Epithelial cell of proximal tubule (primary cell): ENCODE measurements at regions not wholly inside any gene's neighbourhood (a gene's known extent, or its start where the extent isn't known, plus 50 kb on each side); places are given as distances from the start of the nearest gene placed in this dataset.
"Not testable (repeated sequence)": the region's sequence is repeated elsewhere in the genome, so short reads cannot be mapped to it uniquely, and the experiment has no call there.

Experiments used
- DNase-seq: peaks from one replicate; pipeline ENCODE4 v3.0.0-alpha.2; 2011; ENCODE audit warnings: low read depth
- H3K4me3 ChIP-seq: 2 replicates; pipeline ENCODE4 v1.5.1; 2011; ENCODE audit warnings: low read depth, mild to moderate bottlenecking, low read length
- CTCF ChIP-seq: conservative IDR thresholded peaks from 2 replicates; pipeline ENCODE4 v1.5.1; 2012; ENCODE audit warnings: low read depth, mild to moderate bottlenecking, low read length

DNA sequence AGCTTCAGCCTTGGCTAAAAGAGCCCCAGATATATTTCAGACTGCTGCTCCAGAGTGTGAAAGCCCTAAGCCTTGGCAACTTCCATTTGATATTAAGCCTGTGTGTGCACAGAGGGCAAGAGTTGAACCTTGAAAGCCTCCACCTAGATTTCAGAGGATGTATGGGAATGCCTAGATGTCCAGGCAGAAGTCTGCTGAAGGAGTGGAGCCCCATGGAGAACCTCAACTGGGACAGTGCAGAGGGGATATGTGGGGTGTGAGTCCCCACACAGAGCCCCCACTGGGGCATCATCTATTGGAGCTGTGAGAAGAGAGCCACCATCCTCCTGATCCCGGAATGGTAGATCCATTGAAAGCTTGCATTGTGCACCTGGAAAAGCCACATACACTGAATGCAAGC lies 1784.8 kb upstream of the CDH9 start:
- DNase-seq = no peak
- no peak for TF ChIP-seq CTCF
- H3K4me3 ChIP-seq = no peak overlapping the region

DNA sequence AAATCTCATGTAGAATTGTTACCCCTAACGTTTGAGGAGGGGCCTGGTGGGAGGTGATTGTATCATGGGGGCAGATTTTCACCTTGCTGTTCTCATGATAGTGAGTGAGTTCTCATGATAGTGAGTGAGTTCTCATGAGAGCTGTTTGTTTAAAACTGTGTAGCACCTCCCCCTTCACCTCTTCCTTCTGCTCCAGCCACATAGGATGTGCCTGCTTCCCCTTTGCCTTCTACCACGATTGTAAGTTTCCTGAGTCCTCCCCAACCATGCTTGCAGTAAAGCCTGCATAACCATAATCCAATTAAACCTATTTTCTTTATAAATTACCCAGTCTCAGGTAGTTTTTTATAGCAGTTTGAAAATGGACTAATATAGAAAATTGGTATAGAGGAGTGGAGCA lies 1783.7 kb upstream of the CDH9 start:
- DNase-seq = no peak
- no peak for TF ChIP-seq CTCF
- no peak overlapping the region for H3K4me3 ChIP-seq

DNA sequence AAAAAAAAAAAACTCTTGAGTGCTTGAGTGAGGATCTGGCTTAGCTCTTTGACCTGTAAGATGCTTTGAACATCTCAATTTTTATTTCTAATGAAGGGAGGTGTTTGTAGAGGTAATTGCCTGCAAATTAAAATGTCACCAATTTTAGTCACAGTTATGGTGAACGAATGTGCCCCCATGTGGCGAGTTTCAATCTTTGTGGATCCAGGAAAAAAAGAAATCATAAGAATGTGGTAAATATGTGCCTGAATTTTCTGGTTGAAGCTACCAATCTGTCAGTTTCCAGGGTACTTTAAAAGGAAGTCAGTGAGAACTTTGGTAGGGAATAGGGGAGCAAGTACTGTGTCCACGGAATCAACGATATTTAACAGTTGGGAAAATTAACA lies 1772.4 kb upstream of the CDH9 start:
- peak; percentile 10 for TF ChIP-seq CTCF
- no peak for DNase-seq
- no peak overlapping the region for H3K4me3 ChIP-seq

DNA sequence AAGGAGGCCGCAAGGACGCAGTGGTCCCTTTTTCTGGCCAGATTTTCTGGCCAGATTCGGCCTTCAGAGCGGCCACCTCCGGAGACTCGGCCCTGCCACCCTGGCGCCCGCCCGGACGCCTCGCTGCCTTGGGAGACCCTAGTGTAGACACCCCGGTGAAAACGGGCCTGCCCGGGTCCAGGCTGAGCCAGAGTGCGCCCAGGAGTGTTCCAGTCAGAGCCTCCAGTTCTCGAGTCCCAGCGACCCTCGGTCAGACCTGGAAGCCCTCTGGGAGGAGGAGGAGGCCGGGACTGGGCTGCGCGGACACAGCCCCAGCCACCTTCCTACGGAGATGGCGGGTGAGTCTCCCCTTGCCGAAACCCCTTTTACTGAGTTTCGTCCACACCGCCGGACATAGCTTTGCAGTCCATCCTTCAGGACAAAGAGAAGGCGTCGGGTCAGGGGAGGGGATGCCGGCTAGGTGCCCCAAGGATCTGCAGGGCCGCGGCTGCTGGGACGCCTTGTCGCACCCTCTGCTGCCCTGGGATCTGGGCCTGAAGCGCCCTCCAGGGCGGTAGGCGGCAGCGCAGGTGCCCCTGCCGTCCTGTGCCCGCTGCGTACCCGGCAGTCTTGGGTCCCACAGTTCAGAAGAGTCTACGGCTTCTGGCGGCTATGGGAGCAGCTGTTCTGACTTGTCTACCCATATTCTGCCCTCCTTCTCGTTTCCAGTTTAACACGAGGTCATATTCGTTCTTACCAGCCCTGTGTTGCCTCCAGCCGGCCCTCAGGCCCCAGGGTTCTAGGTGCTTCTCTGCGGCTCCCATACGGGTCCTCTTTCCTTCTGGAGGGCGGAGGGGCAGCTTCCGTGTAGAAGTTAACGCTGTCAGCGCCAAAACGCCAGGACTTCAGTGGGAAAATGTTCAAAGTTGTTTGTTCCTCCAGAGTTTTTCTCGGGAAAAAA lies 1771.7 kb upstream of the CDH9 start:
- no peak overlapping the region for H3K4me3 ChIP-seq
- TF ChIP-seq CTCF = no peak
- DNase-seq = no peak

GRCh38 chr5:28808967-28809810 lies 1770.8 kb upstream of the CDH9 start:
- H3K4me3 ChIP-seq = no peak overlapping the region
- TF ChIP-seq CTCF = no peak
- no peak for DNase-seq

DNA sequence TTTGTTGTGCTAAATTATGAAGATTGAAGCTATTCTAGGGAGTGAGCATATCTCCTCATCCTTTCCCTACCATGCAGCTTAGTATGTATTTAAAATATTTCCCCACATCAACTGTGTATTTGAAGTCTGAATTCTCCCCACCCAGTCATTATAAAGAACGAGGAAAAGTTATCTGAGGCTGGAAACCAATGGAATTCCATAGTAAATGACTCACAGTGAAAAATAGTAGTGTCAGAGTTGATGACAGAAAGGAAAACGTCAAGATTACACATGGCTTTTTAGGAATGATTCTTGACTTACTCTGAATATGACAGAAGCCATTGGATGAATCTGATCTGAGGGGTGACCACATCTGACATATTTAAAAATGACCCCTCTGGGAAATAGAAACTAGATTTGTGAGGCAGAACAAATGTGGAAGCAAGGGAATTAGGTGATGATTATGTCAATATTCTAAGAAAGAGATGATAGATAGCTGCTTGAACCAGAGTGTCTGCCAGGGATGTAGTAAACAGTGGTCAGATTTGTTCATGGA lies 1768.9 kb upstream of the CDH9 start:
- DNase-seq = no peak
- no peak overlapping the region for H3K4me3 ChIP-seq
- TF ChIP-seq CTCF = no peak

DNA sequence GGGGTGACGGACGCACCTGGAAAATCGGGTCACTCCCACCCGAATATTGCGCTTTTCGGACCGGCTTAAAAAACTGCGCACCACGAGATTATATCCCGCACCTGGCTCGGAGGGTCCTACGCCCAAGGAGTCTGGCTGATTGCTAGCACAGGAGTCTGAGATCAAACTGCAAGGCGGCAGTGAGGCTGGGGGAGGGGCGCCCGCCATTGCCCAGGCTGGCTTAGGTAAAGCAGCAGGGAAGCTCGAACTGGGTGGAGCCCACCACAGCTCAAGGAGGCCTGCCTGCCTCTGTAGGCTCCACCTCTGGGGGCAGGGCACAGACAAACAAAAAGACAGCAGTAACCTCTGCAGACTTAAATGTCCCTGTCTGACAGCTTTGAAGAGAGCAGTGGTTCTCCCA lies 1760.6 kb upstream of the CDH9 start:
- not testable (repeated sequence) for DNase-seq, H3K4me3 ChIP-seq
